Nephron (organoid): ENCODE measurements at regions not wholly inside any gene's neighbourhood (a gene's known extent, or its start where the extent isn't known, plus 50 kb on each side); places are given as distances from the start of the nearest gene placed in this dataset.

Source experiments
- H3K27ac Mint-ChIP-seq, 3 experiments: 2 replicates each; pipeline ENCODE4 v1.8.0; 2020; ENCODE audit warnings: mixed read lengths in 3 of 3, mild to moderate bottlenecking in 2 of 3, moderate library complexity in 1 of 3
- H3K27me3 Mint-ChIP-seq: 2 replicates; pipeline ENCODE4 v1.8.0; 2021; ENCODE audit warnings: low read depth, mild to moderate bottlenecking, moderate library complexity, mixed read lengths
- H3K36me3 Mint-ChIP-seq: 2 replicates; pipeline ENCODE4 v1.8.0; 2020; ENCODE audit warnings: low read depth, mixed read lengths
- H3K4me1 Mint-ChIP-seq: 2 replicates; pipeline ENCODE4 v1.8.0; 2020; ENCODE audit warnings: mixed read lengths
- H3K4me3 Mint-ChIP-seq, 3 experiments: 2 replicates each; pipeline ENCODE4 v1.8.0; 2020; ENCODE audit warnings: mild to moderate bottlenecking in 3 of 3, mixed read lengths in 3 of 3, moderate library complexity in 2 of 3
- H3K9me3 Mint-ChIP-seq: 2 replicates; pipeline ENCODE4 v1.8.0; 2020; ENCODE audit warnings: mixed read lengths
- TF ChIP-seq, protein P1 (sequence below), 3 experiments: fragments of 200-600 bp; sonication (generic); IDR thresholded peaks; one replicate each; pipeline ENCODE4 v1.5.0; 2021; ENCODE audit warnings: antibody characterized with exemption in 3 of 3; ENCODE audit not compliant: unreplicated experiment in 3 of 3

DNA sequence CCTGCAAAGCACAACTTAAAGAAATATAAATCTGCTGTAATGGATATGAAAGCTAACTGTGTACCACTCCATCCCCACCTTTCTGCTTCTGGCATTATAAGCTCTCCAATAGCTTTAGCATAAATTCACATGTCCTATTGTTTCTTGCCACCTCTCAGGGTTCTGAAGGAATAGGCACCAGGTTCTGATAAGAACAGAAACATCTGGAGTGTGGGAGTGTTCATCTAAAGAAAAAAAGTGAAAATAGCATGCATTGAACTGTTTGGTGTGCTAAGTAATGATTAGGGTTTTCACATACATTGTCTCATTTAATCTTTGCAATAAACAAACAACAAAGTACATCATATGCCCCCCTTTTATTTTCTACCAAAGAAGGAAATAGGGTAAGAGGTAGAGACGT lies 72.3 kb downstream of the FAM76B start:
- H3K27ac Mint-ChIP-seq, result peak overlapping the region in 1 of 3 experiments; percentile 24
- H3K27me3 Mint-ChIP-seq, result no peaks in the 10 kb centered on the region
- peaks cover 31% of the 10 kb centered on the region for H3K4me1 Mint-ChIP-seq
- no peaks in the 10 kb centered on the region for H3K36me3 Mint-ChIP-seq
- no peaks in the 10 kb centered on the region for H3K9me3 Mint-ChIP-seq
- no peak overlapping the region for H3K4me3 Mint-ChIP-seq
- TF ChIP-seq, protein P1, sequence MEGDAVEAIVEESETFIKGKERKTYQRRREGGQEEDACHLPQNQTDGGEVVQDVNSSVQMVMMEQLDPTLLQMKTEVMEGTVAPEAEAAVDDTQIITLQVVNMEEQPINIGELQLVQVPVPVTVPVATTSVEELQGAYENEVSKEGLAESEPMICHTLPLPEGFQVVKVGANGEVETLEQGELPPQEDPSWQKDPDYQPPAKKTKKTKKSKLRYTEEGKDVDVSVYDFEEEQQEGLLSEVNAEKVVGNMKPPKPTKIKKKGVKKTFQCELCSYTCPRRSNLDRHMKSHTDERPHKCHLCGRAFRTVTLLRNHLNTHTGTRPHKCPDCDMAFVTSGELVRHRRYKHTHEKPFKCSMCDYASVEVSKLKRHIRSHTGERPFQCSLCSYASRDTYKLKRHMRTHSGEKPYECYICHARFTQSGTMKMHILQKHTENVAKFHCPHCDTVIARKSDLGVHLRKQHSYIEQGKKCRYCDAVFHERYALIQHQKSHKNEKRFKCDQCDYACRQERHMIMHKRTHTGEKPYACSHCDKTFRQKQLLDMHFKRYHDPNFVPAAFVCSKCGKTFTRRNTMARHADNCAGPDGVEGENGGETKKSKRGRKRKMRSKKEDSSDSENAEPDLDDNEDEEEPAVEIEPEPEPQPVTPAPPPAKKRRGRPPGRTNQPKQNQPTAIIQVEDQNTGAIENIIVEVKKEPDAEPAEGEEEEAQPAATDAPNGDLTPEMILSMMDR (IDR thresholded peaks at IDR 0.05; ENCODE audit: unreplicated experiment in 3 of 3), result no peak

DNA sequence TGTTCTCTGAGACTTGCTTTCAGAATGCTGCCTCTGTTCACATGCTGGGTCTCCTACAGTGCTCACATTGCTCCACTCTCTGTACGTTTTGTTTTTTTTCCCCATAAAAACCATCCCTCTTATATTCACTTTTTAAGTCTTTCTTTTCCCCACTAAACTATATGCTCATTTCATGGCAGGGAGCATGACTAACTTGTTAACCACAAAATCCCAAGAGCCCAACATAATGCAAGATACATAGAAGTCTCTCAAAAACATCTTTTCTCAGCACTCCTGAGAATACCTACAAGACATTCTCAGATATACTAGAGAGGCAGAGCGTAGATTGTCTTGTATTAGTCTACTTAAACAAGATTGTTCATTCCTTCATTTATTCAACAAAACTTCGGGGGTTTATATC lies 73.3 kb downstream of the FAM76B start:
- H3K9me3 Mint-ChIP-seq, result no peaks in the 10 kb centered on the region

DNA sequence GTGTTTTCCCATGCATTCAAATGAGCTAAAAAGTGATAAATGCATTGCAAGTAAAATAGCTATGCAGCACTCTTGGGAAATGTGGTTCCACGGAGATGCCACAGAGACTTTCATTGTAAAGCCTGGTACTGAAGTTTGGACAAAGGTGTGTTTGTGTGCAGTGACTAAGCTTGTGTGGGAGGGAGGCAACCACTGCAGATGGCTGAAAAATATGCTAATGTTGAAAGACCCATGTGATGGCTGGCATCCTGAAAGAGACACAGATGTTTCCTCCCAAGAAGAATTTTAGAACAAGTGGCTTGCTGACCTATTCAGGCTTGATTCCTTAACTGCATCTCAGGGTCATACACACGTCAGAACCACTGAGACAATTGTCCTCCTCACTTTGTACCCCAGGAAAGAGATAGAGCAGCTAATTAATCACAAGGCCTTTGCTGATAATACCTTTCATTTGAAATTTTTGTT lies 73.8 kb downstream of the FAM76B start:
- Mint-ChIP-seq H3K36me3 (no peaks in the 10 kb centered on the region), H3K4me1 (peaks cover 46% of the 10 kb centered on the region), H3K27ac (peak overlapping the region; percentile 20 to 85 (median 38)), H3K27me3 (no peaks in the 10 kb centered on the region), H3K4me3 (no peak overlapping the region), H3K9me3 (no peaks in the 10 kb centered on the region)
- TF ChIP-seq, protein P1 (IDR thresholded peaks at IDR 0.05; ENCODE audit: unreplicated experiment in 3 of 3), result no peak

More for the DNA sequence above, 73.3 kb downstream of the FAM76B start:
- H3K4me1 Mint-ChIP-seq, result peaks cover 42% of the 10 kb centered on the region
- no peaks in the 10 kb centered on the region for H3K27me3 Mint-ChIP-seq
- H3K36me3 Mint-ChIP-seq, result no peaks in the 10 kb centered on the region
- no peak overlapping the region for H3K4me3 Mint-ChIP-seq
- H3K27ac Mint-ChIP-seq, result peak overlapping the region; percentile 20 to 85 (median 38)
- TF ChIP-seq, protein P1 (IDR thresholded peaks at IDR 0.05; ENCODE audit: unreplicated experiment in 3 of 3), result no peak

DNA sequence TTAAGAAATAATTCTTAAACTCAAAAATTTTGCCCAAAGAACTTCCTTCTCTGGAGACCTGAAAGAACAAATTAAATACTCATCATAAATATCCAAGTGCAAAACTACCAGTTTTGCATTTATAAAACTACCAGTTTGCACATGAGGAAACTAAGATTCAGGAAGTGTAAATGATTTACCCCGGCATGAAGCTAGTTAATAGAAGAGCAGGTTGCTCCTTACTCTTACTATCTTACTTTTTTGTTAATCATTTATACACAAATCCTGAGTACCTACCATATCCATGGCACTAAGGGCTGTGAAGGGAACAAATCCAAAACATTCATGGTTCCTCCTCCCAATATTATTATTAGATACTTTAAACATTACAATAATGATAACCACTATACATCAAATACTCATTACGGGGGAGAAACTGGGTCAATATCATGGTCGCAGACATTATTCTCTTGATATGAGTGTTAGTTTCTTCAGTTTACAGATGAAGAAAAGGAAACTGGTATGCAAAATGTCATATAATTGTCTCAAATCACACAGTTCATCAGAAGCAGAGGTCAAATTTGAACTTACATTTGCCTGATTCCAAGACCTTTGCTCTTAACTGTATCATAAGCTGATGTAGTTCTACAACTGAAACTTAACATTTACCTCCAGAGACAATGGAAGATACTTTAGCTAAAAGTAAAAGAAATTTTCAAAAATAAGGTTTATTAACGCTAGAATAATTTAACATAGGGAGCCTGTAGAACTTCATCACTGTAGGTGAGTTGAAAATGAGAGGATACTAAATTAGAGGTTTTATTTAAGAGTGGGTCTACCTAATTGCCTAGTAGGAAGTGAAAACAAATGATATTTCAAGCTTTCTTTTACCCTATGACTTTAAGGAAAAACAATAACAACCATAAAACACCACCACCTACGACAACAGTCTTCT lies 74.5 kb downstream of the FAM76B start:
- TF ChIP-seq, protein P1 (IDR thresholded peaks at IDR 0.05; ENCODE audit: unreplicated experiment in 3 of 3), result no peak
- H3K27ac Mint-ChIP-seq, result peak overlapping the region; percentile 38 to 85 (median 70)
- no peak overlapping the region for H3K4me3 Mint-ChIP-seq
- H3K36me3 Mint-ChIP-seq, result no peaks in the 10 kb centered on the region
- H3K4me1 Mint-ChIP-seq, result peaks cover 50% of the 10 kb centered on the region
- no peaks in the 10 kb centered on the region for H3K9me3 Mint-ChIP-seq
- no peaks in the 10 kb centered on the region for H3K27me3 Mint-ChIP-seq

DNA sequence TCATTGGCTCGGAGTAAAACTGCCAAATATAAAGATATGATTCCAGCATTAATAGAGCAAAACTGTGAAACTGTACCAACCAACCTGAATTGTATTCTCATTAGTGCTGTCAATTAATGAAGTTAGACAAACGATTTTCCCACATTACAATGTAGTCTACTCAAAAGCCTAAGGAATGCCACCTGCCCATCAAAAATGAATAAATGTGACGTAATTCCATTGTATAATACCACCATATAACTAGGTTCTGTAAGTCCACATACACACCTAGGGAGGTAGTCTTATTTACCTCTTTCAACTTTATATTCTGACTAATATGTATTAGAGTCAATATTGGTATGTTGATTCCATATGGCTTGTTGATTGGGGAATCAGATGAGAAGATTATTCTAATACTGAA lies 76.2 kb downstream of the FAM76B start:
- Mint-ChIP-seq H3K27ac (no peak overlapping the region), H3K9me3 (no peaks in the 10 kb centered on the region), H3K4me1 (peaks cover 48% of the 10 kb centered on the region), H3K4me3 (no peak overlapping the region), H3K36me3 (no peaks in the 10 kb centered on the region), H3K27me3 (no peaks in the 10 kb centered on the region)
- TF ChIP-seq, protein P1 (IDR thresholded peaks at IDR 0.05; ENCODE audit: unreplicated experiment in 3 of 3), result no peak

DNA sequence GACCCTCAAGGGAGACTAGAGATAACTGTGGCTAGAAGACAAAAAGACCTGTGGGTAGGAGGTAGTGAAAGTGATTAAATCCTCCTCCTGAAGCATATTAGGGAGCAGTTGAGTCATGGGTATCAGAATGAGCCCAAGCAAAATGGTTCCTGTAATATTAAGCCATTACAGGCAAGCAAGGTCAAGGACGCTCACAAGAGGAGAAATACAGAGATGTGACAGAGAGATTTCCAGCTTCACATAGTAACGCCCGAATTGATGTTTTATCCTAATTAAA lies 77.7 kb downstream of the FAM76B start:
- H3K27me3 Mint-ChIP-seq, result no peaks in the 10 kb centered on the region
- peak overlapping the region in 2 of 3 experiments; percentile 2 to 13 for H3K27ac Mint-ChIP-seq
- H3K9me3 Mint-ChIP-seq, result no peaks in the 10 kb centered on the region
- peaks cover 44% of the 10 kb centered on the region for H3K4me1 Mint-ChIP-seq
- H3K4me3 Mint-ChIP-seq, result no peak overlapping the region
- no peaks in the 10 kb centered on the region for H3K36me3 Mint-ChIP-seq
- TF ChIP-seq, protein P1 (IDR thresholded peaks at IDR 0.05; ENCODE audit: unreplicated experiment in 3 of 3), result no peak
